ENCODE measurements at regions not wholly inside any gene's neighbourhood (a gene's known extent, or its start where the extent isn't known, plus 50 kb on each side); places are given as distances from the start of the nearest gene placed in this dataset.

GRCh38 chr7:18395868-18396267, 99.7 kb upstream of the HDAC9 start:
- intact Hi-C loops (cut with micrococcal nuclease; ENCODE audit: unreplicated experiment) = no loop called here
- no peak overlapping the region for H3K9ac ChIP-seq (ENCODE audit: control insufficient read depth, insufficient read depth, low read length)
- CTCF ChIA-PET = no interaction called here
- H3K79me2 ChIP-seq (ENCODE audit: control insufficient read depth, insufficient read depth, low read length) = no peaks in the 10 kb centered on the region
- SMC1A ChIA-PET (ENCODE audit: uncharacterized antibody, unreplicated experiment) = no interaction called here
- in situ Hi-C loops (cut with MboI) = no loop called here
- no peak overlapping the region for H3K4me3 ChIP-seq
- TF ChIP-seq ZNF622 (IDR thresholded peaks at IDR 0.05) (no peak), MAX (IDR thresholded peaks at IDR 0.05; ENCODE audit: low read depth, low read length) (no peak), TCF3 (IDR thresholded peaks at IDR 0.05; ENCODE audit: borderline replicate concordance, insufficient read depth, low read depth, low read length) (no peak), MYC (IDR thresholded peaks at IDR 0.05; ENCODE audit: insufficient read depth, insufficient read length, insufficient replicate concordance, low read length, severe bottlenecking) (no peak), JUND (IDR thresholded peaks at IDR 0.05; ENCODE audit: low read depth, low read length) (no peak), NFYA (IDR thresholded peaks at IDR 0.05; ENCODE audit: borderline replicate concordance, low read depth, low read length) (no peak), SP1 (IDR thresholded peaks at IDR 0.05; ENCODE audit: low read depth, low read length) (no peak), ZNF274 (IDR thresholded peaks at IDR 0.05; ENCODE audit: insufficient read depth, insufficient read length) (no peak), ESRRA (IDR thresholded peaks at IDR 0.05; ENCODE audit: low read length) (no peak), MTA2 (IDR thresholded peaks at IDR 0.05; ENCODE audit: low read depth) (no peak), KAT2A (conservative IDR thresholded peaks at IDR 0.05; ENCODE audit: control insufficient read depth, low read depth, low read length) (no peak), IKZF2 (IDR thresholded peaks at IDR 0.05) (no peak)
- TF ChIP-seq, protein P1, sequence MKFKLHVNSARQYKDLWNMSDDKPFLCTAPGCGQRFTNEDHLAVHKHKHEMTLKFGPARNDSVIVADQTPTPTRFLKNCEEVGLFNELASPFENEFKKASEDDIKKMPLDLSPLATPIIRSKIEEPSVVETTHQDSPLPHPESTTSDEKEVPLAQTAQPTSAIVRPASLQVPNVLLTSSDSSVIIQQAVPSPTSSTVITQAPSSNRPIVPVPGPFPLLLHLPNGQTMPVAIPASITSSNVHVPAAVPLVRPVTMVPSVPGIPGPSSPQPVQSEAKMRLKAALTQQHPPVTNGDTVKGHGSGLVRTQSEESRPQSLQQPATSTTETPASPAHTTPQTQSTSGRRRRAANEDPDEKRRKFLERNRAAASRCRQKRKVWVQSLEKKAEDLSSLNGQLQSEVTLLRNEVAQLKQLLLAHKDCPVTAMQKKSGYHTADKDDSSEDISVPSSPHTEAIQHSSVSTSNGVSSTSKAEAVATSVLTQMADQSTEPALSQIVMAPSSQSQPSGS (IDR thresholded peaks at IDR 0.05; ENCODE audit: low read length) = no peak
- DNase-seq (ENCODE audit: low read depth, low spot score) (no peak), FAIRE-seq (no peak), ATAC-seq (no peak)
- no peaks in the 10 kb centered on the region for H4K20me1 ChIP-seq (ENCODE audit: control insufficient read depth, insufficient read depth)
- BruUV-seq (replicated peaks) = no TSS peak
- H2AFZ ChIP-seq (ENCODE audit: control insufficient read depth, low read depth, low read length) = no peak overlapping the region
- H3K27ac ChIP-seq (ENCODE audit: control insufficient read depth, insufficient read depth) = no peak overlapping the region
- no peaks in the 10 kb centered on the region for H3K4me1 ChIP-seq (ENCODE audit: control insufficient read depth, insufficient read depth, low read length)
- no peaks in the 10 kb centered on the region for H3K9me3 ChIP-seq (replicated peaks; ENCODE audit: control insufficient read depth, insufficient read depth, low read length)
- POLR2A ChIA-PET = no interaction called here
- no peak overlapping the region for H3K4me2 ChIP-seq (ENCODE audit: control insufficient read depth, insufficient read depth)
- no peaks in the 10 kb centered on the region for H3K36me3 ChIP-seq (ENCODE audit: control insufficient read depth in 2 of 2, insufficient read depth in 2 of 2, low read length in 1 of 2)
- H3K27me3 ChIP-seq (replicated peaks in 1 of 2; ENCODE audit: control insufficient read depth in 2 of 2, insufficient read depth in 2 of 2, low read length in 1 of 2) = no peaks in the 10 kb centered on the region; a peak in 1 of 4 replicates
- RAD21 ChIA-PET (ENCODE audit: unreplicated experiment) = no interaction called here
- 77% methylated on average over 1 of the region's 1 CpG for WGBS (ENCODE audit: insufficient coverage, insufficient replicate concordance, low lambda C conversion rate, missing lambda C conversion rate)
